ENCODE measurements at regions not wholly inside any gene's neighbourhood (a gene's known extent, or its start where the extent isn't known, plus 50 kb on each side); places are given as distances from the start of the nearest gene placed in this dataset.
"Not testable (repeated sequence)": the region's sequence is repeated elsewhere in the genome, so short reads cannot be mapped to it uniquely, and the experiment has no call there.

DNA sequence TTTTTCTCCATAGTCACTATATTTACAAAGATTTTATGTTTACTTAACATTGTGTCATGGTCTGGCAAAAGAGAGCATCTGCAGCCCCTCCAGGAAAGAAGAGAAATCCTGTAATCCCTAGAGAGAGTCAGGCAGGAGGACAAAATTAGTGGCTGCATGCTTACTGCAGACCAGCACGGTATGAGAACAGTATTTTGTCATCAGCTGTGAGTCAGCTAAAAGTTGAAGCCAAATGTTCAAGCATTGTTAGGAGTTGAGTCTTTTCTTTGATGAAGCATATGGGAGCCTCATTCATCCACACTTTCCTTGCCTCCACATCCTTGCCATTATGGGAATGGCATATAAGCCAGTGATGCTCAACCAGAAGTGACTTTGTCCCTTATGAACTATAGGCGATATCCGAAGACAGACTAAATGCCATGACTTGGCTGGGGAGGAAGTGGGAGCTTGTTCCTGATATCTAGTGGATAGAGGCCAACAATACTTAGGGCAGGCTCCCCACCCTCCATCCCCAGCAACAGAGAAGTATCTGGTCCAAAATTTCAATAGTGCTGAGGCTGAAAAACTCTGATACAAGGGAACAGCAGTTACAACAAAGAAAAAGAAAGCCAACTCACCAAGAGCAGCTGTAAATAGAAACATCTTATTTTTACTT lies 112.0 kb upstream of the OR5AK2 start:
- peak; percentile 47 for DNase-seq

DNA sequence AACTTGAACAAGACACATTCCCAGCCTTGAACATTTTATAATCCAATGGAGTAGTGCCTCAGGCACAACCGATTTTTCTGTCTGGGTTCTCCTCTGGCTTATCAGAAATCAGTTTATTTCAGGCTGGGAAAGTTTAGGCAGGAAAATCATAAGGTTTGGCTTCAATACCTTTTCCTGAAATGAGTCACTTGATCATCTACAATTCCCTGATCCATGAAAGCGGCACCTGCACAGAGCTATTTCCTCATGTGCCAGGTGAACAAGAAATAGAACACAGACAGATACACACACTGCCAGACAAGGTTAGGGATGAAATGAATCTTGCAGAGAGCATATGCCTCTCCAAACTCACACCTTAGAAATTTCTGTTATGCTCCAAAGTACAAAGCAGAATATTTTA lies 106.7 kb upstream of the OR9G4 start:
- DNase-seq, result no peak

DNA sequence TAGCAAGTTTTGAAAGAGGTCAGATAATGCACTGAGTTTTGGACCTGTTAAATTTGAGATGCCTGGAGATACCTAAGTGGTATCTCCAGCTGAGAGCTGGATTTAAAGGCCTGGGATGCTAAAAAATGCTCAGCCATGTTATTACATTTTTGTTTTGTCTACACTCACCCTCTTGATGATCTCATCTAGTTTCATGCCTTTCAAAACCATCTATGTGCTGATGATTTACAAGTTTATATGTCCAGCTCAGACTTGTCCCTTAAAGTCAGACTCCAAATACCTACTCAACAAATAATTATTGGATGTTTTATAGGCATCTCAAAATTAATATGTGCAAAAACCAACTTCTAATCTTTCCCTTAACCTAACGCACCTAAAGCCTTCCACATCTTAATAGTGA lies 103.6 kb upstream of the OR9G4 start:
- DNase-seq, result no peak

- no peak for DNase-seq
These were observed 101.4 kb upstream of the OR9G4 start for GRCh38 chr11:56849852-56850251.

DNA sequence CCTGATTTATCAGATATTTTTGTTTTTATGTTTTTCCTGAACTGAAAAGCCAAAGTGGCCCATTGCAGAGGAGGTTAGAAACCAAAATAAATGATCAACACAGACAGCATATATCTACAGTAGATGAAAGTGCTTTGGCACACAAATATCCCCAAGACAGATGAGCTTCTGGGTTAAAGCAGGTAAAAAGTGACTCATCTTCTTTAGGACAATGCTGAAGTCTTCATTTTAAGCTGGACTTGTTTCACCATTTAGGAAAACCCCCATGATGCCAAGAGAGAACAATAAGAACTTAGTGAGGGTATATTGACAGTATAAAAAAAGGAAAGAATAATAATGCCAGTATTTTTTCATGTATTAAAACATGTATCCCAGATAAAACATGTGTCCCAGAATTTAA lies 100.8 kb upstream of the OR9G4 start:
- no peak for DNase-seq

GRCh38 chr11:56848141-56848809 lies 99.8 kb upstream of the OR9G4 start:
- no peak for DNase-seq

GRCh38 chr11:56846631-56847576 lies 98.4 kb upstream of the OR9G4 start:
- no peak for DNase-seq

DNA sequence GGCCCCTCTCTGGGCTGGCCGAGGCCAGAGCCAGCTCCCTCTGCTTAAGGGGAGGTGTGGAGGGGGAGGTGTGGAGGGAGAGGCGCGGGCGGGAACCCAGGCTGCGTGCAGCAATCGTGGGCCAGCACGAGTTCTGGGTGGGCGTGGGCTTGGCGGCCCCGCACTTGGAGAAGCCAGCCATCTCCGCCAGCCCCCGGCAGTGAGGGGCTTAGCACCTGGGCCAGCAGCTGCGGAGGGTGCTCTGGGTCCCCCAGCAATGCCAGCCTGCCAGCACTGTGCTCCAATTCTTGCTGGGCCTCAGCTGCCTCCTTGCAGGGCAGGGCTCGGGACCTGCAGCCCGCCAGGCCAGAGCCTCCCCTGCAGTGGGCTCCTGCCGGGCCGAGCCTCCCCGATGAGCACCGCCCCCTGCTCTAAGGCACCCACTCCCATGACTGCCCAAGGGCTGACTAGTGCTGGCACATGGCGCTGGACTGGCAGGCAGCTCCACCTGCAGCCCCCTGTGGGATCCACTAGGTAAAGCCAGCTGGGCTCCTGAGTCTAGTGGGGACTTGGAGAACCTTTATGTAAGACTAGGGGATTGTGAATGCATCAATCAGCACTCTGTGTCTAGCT lies 96.7 kb upstream of the OR9G4 start:
- no peak for DNase-seq

- DNase-seq, result no peak
These were observed 95.3 kb upstream of the OR9G4 start for GRCh38 chr11:56843816-56844215.

GRCh38 chr11:56842814-56843794 lies 94.6 kb upstream of the OR9G4 start:
- DNase-seq, result no peak

- DNase-seq, result peak; percentile 59
These were observed 92.8 kb upstream of the OR9G4 start for GRCh38 chr11:56841210-56841810.

- DNase-seq, result not testable (repeated sequence)
These were observed 78.9 kb upstream of the OR9G4 start for GRCh38 chr11:56827357-56827756.

DNA sequence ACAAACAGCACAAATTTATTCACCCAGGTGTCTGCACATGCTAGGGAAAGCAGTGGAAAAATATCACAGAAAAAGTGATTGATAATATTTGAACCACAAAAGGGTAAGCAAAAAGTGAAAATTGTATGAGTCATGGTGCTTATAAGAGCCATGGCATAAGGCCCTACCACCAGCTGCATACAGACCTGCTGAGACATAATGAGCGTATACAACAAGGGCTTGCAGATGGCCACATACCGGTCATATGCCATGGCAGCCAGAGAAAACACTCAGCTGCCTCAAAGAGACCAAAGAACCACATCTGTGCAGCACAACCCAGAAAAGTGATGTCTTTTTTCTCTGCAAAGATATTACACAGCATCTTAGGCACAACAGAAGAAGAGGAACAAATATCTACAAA lies 71.4 kb upstream of the OR9G4 start:
- no peak for DNase-seq

DNA sequence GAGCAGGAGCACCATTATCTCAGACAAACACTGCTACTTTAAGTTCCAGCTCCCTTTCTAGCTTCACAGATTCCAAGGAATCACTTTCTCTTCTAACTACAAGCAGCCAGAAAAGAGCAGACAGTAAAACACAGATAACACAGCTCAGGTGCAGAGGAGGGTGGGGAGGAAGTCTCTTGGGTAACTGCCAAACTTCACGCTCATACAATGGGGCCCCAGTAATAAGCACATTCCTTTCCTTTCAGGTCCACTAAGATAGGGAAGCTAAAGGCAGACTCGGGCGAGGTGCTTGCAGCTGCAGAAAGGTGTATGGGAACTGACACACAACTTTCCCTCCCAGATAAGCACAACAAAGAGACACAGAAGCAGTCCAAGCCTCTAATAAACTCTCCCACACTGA lies 69.2 kb upstream of the OR9G4 start:
- DNase-seq, result no peak

GRCh38 chr11:56816259-56816658 lies 67.8 kb upstream of the OR9G4 start:
- DNase-seq, result no peak

DNA sequence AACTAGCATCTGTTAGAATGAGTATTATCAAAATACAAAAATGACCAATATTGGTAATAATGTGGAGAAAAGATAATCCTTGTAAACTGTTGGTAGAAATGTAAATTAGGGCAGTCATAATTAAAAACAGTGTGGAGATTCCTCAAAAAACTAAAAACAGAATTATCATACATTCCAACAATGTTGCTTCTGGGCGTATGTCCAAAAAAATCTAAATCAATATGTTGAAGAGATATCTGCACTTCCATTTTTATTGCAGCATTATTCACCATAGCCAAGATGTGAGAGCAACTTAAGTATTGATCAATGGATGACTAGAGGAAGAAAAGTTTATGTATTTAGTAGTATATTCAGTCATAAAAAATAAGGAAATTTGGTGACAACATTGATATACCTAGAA lies 59.8 kb upstream of the OR9G4 start:
- no peak for DNase-seq

- DNase-seq, result no peak
These were observed 51.3 kb upstream of the OR9G4 start for GRCh38 chr11:56799691-56800210.
